ENCODE measurements at regions not wholly inside any gene's neighbourhood (a gene's known extent, or its start where the extent isn't known, plus 50 kb on each side); places are given as distances from the start of the nearest gene placed in this dataset.

DNA sequence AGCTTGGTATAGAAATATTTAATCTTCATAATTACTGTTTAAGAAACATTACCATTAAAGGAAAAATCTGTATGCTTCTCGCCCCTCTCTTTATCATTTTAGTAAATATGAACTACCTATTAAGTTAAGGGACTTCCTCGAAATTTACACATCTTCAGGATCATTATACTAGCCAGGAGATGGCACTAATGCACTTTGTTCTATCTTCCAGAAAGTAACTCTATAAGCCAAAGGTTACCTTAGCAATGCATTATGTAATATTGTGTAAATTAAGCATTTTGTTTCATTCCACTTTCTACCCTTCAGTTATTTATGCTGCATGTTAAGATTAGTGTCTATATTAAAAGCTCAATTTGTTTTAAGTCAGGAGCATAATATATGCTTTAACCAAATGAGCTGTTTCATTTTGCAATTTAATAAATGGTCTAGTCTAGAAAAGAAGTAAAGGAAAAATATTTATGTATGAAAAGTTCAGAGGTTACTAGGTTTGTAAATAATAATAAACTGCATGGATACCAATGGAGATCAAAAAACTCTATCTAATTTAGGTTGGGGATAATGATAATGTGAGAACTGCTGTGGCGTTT, 128.5 kb downstream of the ANKRD7 start:
- peak; percentile 78 for DNase-seq (ENCODE audit: low read depth, low spot score)
- H3K27ac ChIP-seq, result 0 out of 2 replicates have a peak overlapping the region, but pooled peaks have one; percentile 34
- no peaks in the 10 kb centered on the region for H3K36me3 ChIP-seq (ENCODE audit: insufficient read depth, low read length)
- TF ChIP-seq FOXP2 (optimal IDR thresholded peaks at IDR 0.05; ENCODE audit: control extremely low read depth, extremely low read length, insufficient read depth) (no peak), EZH2 (IDR thresholded peaks at IDR 0.05) (no peak), POLR2AphosphoS5 (IDR thresholded peaks at IDR 0.05; ENCODE audit: borderline replicate concordance, low read depth, low read length) (no peak)
- no peak overlapping the region for H3K9ac ChIP-seq (ENCODE audit: insufficient read length)
- H3K4me3 ChIP-seq, result no peak overlapping the region
- no peaks in the 10 kb centered on the region for H3K9me3 ChIP-seq (ENCODE audit: low read depth, low read length)

DNA sequence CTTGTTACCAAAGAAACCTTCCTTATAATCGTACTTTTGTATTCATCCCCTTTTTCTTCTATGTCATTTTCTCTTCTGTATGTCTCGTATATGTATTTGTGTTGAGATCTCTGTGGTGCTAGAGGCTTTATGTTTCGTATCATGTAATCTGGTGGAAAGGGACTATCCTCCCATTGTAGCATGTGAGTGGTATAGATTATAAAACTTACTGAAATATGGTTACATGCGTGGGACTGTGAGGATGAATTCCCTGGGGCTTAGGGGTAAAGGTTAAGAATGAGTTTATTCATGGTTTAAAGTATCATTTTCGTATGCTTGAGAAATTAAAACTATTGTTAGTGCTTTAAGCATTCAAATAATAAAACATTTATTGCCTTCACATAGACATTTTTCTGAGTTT, 141.9 kb downstream of the ANKRD7 start:
- DNase-seq (ENCODE audit: low read depth, low spot score), result no peak
- TF ChIP-seq FOXP2 (optimal IDR thresholded peaks at IDR 0.05; ENCODE audit: control extremely low read depth, extremely low read length, insufficient read depth) (no peak), POLR2AphosphoS5 (IDR thresholded peaks at IDR 0.05; ENCODE audit: borderline replicate concordance, low read depth, low read length) (no peak), EZH2 (IDR thresholded peaks at IDR 0.05) (no peak)
- no peaks in the 10 kb centered on the region for H3K36me3 ChIP-seq (ENCODE audit: insufficient read depth, low read length)
- H3K9me3 ChIP-seq (ENCODE audit: low read depth, low read length), result no peaks in the 10 kb centered on the region
- no peak overlapping the region for H3K9ac ChIP-seq (ENCODE audit: insufficient read length)
- H3K27ac ChIP-seq, result no peak overlapping the region
- H3K4me3 ChIP-seq, result no peak overlapping the region

DNA sequence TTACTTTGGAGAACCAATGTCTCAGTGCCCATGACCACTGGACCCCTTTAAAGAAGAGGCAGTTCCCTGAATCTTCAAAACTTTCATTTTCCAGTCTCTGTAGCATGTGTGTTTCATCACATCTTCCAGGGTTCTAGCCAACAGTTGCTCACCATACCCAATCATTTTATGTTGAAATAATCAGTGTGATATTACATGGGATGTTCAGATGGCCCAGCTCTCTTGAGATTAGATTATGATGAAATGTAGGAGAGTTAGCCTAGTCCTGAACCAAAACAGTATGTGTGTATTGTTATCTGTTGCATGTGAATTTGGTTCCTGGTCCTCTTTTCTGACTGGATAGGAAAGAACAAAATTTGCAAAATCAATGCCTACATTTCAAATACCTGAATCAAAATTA, 144.5 kb downstream of the ANKRD7 start:
- Histone ChIP-seq H3K36me3 (ENCODE audit: insufficient read depth, low read length) (no peaks in the 10 kb centered on the region), H3K9me3 (ENCODE audit: low read depth, low read length) (no peaks in the 10 kb centered on the region)
- DNase-seq (ENCODE audit: low read depth, low spot score), result no peak

DNA sequence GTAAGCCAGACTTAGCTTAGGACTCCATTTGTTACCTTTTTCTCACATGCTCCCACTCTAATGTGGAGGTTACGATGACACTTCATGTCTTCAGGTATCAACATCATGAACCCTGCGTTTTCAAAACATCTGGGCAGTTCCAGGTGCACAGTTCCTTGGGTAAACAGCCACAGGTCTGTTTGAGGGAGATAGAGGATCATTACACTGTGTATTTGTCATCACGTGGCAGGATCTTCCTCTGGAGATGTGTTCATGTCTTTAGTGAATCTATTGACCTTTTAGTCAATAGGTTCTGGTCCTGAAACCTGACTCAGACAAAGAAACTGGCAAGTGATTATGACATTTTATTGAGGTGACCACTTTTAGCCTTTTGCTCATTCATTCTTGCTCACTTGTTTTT, 145.5 kb downstream of the ANKRD7 start:
- no peak for TF ChIP-seq EZH2 (IDR thresholded peaks at IDR 0.05)
- no peak for TF ChIP-seq POLR2AphosphoS5 (IDR thresholded peaks at IDR 0.05; ENCODE audit: borderline replicate concordance, low read depth, low read length)
- Histone ChIP-seq H3K4me3 (no peak overlapping the region), H3K9ac (ENCODE audit: insufficient read length) (no peak overlapping the region), H3K36me3 (ENCODE audit: insufficient read depth, low read length) (no peaks in the 10 kb centered on the region), H3K27ac (no peak overlapping the region), H3K9me3 (ENCODE audit: low read depth, low read length) (no peaks in the 10 kb centered on the region)
- DNase-seq (ENCODE audit: low read depth, low spot score), result no peak

More for the DNA sequence above, 144.5 kb downstream of the ANKRD7 start:
- H3K27ac ChIP-seq, result no peak overlapping the region
- H3K9ac ChIP-seq (ENCODE audit: insufficient read length), result no peak overlapping the region
- no peak overlapping the region for H3K4me3 ChIP-seq
- TF ChIP-seq EZH2 (IDR thresholded peaks at IDR 0.05) (no peak), FOXP2 (optimal IDR thresholded peaks at IDR 0.05; ENCODE audit: control extremely low read depth, extremely low read length, insufficient read depth) (no peak), POLR2AphosphoS5 (IDR thresholded peaks at IDR 0.05; ENCODE audit: borderline replicate concordance, low read depth, low read length) (no peak)

DNA sequence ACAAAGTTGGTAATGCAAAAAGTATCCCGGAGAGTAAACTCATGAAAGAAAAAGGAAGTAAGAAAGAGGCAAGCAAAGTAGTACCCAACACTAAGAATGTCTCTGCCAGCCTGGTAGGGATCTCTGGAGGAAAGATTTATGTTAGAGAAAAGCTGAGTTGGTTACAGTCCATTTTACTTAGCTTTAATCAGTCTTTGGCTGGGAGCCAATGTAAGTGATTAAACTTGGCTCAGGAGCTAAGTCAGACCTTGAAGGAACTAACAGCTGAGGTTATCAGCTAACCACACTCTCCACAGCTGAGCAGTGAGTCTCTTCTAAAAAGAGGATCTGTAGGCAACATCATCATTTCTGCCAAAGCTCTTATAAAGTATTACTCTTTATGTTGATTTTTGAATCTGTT, 148.0 kb downstream of the ANKRD7 start:
- peak overlapping the region; percentile 46 for H3K4me3 ChIP-seq
- peak overlapping the region; percentile 81 for H3K27ac ChIP-seq
- DNase-seq (ENCODE audit: low read depth, low spot score), result peak; percentile 72
- H3K36me3 ChIP-seq (ENCODE audit: insufficient read depth, low read length), result no peaks in the 10 kb centered on the region
- TF ChIP-seq POLR2AphosphoS5 (IDR thresholded peaks at IDR 0.05; ENCODE audit: borderline replicate concordance, low read depth, low read length), result peak; percentile 66; the same call in 1 of the 2 replicates
- no peak for TF ChIP-seq EZH2 (IDR thresholded peaks at IDR 0.05)
- H3K9me3 ChIP-seq (ENCODE audit: low read depth, low read length), result no peaks in the 10 kb centered on the region
- H3K9ac ChIP-seq (ENCODE audit: insufficient read length), result no peak overlapping the region

DNA sequence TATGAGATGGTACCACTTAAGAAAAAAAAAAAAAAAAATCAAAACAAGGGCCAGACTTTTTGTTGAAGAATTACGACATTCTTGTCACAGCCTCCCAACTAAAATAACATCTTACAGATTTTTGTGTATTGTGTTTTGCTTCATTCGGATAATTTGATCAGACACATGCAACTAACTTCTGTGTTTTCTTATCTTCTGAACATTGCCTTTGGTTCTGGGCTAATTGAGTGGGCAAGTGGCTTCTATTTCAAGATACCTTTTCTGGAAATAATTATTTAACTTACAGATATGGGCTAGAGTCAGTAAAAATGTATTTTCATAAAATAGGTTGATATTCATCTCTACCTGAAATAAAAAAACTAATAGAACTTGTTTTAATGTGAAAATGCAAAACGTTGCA, 165.1 kb downstream of the ANKRD7 start:
- no peaks in the 10 kb centered on the region for H3K36me3 ChIP-seq (ENCODE audit: insufficient read depth, low read length)
- H3K4me3 ChIP-seq, result no peak overlapping the region
- no peak for DNase-seq (ENCODE audit: low read depth, low spot score)
- H3K27ac ChIP-seq, result no peak overlapping the region
- no peak overlapping the region for H3K9ac ChIP-seq (ENCODE audit: insufficient read length)
- no peaks in the 10 kb centered on the region for H3K9me3 ChIP-seq (ENCODE audit: low read depth, low read length)
- no peak for TF ChIP-seq EZH2 (IDR thresholded peaks at IDR 0.05)
- no peak for TF ChIP-seq FOXP2 (optimal IDR thresholded peaks at IDR 0.05; ENCODE audit: control extremely low read depth, extremely low read length, insufficient read depth)
- no peak for TF ChIP-seq POLR2AphosphoS5 (IDR thresholded peaks at IDR 0.05; ENCODE audit: borderline replicate concordance, low read depth, low read length)

DNA sequence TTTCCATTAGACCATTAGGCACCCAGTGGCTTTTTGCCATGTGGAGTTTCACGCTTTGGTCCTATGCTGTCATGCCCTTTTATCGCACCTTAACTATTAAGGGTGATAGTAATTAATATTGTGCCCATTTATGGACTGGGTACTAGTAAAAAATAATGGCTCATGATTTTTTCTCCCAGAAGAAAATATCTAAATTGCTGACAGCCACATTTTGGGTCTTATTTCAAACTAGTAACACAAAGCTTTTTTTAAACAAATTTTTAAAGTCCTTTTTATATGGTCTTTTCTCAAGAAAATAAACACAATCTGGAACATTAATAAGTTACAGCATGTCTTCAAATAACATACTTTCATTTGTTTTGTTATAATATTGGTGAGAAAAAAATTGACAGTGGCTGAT, 179.7 kb downstream of the ANKRD7 start:
- TF ChIP-seq POLR2AphosphoS5 (IDR thresholded peaks at IDR 0.05; ENCODE audit: borderline replicate concordance, low read depth, low read length) (no peak), EZH2 (IDR thresholded peaks at IDR 0.05) (no peak), FOXP2 (optimal IDR thresholded peaks at IDR 0.05; ENCODE audit: control extremely low read depth, extremely low read length, insufficient read depth) (no peak)
- Histone ChIP-seq H3K36me3 (ENCODE audit: insufficient read depth, low read length) (no peaks in the 10 kb centered on the region), H3K9ac (ENCODE audit: insufficient read length) (no peak overlapping the region), H3K9me3 (ENCODE audit: low read depth, low read length) (no peaks in the 10 kb centered on the region), H3K4me3 (no peak overlapping the region), H3K27ac (no peak overlapping the region)
- DNase-seq (ENCODE audit: low read depth, low spot score), result no peak

DNA sequence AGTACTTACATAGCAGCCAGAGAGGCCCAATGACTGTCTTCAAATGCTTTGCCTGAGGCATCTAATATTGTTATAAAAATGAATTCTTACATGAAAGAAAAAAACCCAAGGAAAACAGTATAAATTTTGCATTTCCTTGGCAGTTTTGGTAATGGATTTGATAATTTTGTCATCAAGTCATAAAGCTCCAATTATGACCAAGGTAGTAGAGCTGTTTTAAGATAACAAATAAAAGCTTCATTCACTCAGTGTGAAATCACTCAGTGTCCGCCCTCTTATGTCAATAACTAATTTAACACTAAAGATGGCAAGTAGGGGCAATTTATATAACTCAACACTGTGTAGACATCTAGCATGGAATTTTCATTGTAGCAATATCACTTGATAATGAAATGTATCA, 193.9 kb downstream of the ANKRD7 start:
- Histone ChIP-seq H3K4me3 (no peak overlapping the region), H3K9ac (ENCODE audit: insufficient read length) (no peak overlapping the region), H3K9me3 (ENCODE audit: low read depth, low read length) (no peaks in the 10 kb centered on the region), H3K36me3 (ENCODE audit: insufficient read depth, low read length) (no peaks in the 10 kb centered on the region), H3K27ac (no peak overlapping the region)
- TF ChIP-seq POLR2AphosphoS5 (IDR thresholded peaks at IDR 0.05; ENCODE audit: borderline replicate concordance, low read depth, low read length) (no peak), EZH2 (IDR thresholded peaks at IDR 0.05) (no peak), FOXP2 (optimal IDR thresholded peaks at IDR 0.05; ENCODE audit: control extremely low read depth, extremely low read length, insufficient read depth) (no peak)
- no peak for DNase-seq (ENCODE audit: low read depth, low spot score)

DNA sequence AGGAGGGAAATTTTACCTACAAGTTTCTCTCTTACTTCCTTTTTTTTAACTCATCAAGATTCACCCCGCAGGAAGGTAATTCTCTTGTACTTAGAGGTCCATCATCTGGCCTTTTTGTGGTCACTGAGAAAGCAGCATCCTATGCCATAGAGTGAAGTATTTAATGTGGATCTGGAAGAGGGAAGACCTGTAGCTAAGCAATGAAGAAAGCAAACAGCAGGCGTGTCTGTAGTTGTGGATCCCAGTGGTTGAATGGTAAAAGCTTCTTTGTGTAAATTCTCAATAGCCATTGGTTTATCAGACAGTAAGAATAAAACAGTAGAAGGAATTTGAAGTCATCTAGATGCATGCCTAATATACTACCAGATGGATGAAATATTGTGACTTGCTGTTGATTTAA, 196.4 kb downstream of the ANKRD7 start:
- Histone ChIP-seq H3K9me3 (ENCODE audit: low read depth, low read length) (no peaks in the 10 kb centered on the region), H3K9ac (ENCODE audit: insufficient read length) (no peak overlapping the region), H3K36me3 (ENCODE audit: insufficient read depth, low read length) (no peaks in the 10 kb centered on the region), H3K4me3 (no peak overlapping the region), H3K27ac (no peak overlapping the region)
- DNase-seq (ENCODE audit: low read depth, low spot score), result no peak
- no peak for TF ChIP-seq FOXP2 (optimal IDR thresholded peaks at IDR 0.05; ENCODE audit: control extremely low read depth, extremely low read length, insufficient read depth)
- no peak for TF ChIP-seq POLR2AphosphoS5 (IDR thresholded peaks at IDR 0.05; ENCODE audit: borderline replicate concordance, low read depth, low read length)
- no peak for TF ChIP-seq EZH2 (IDR thresholded peaks at IDR 0.05)
